NCI-H446 treated with DMSO at 0.1 percent for 48 hours (cell line): ENCODE measurements at regions not wholly inside any gene's neighbourhood (a gene's known extent, or its start where the extent isn't known, plus 50 kb on each side); places are given as distances from the start of the nearest gene placed in this dataset.

Experiments used
- DNase-seq: peaks from one replicate; lab custom pipeline; 2025; lab: John Stamatoyannopoulos, UW

DNA sequence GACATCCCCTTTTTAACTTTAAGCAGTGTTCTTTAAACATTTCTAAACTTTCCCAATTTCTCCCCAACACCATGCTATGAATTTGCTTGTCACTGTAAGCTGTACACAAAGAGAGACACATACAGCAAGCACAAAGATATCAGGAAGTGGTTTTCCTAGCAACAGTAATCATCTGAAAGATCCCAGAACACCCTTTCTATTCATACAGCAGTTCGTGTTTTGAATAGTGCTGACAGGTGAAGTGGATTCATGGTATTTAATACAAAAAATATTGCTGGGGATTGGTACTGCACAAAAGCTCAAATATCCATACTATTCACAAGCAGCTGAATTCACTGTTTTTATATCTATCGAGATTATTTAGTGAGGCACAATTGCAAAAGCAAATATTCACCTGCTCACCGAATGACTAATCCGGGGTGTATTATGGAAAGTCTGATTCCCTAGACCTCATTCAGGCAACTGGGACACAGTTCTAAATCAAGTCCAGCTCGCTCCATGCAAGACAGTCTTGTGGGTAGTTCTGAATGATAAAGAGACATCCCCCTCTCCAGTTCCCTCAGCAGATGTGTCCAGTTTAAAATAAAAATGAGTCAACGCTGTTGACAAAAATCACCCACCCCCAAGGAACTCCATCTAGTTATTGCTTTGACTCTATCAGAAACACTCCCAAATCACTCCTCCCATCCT, 107.1 kb upstream of the TSHZ2 start:
- no peak for DNase-seq

DNA sequence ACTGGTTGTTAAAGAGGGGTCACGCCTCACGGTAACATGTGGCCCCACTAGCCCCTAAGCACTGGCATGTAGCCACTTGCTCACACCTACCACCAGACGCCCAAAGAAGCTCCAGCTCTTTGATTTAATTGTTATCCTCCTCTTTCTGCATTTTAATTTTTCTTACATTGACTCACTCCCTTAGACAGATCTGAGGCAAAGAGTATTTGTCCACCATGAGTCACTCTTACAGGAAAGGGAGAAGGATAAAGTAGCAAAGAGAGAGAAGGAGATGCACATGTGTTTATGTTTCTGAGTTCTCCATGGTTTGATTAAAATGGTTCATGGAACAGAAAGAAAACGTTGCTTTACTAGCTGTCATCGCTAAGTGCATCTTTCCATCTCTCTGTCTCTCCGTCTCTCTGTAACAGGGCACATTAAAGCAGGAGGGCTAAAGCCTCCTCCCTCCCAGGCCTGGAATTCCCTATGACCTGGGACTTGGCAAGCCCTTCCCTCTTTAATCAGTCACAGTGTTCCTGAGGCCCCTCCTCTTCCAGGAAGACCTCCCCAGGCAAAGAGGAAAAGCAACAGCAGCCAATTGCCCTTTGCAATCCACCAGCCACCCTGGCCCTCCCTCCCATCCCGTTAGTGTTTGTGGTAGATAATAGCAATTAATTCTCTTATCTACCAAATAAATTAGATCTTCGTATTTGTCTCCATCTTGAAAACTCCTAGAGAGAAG, 112.8 kb upstream of the TSHZ2 start:
- no peak for DNase-seq

DNA sequence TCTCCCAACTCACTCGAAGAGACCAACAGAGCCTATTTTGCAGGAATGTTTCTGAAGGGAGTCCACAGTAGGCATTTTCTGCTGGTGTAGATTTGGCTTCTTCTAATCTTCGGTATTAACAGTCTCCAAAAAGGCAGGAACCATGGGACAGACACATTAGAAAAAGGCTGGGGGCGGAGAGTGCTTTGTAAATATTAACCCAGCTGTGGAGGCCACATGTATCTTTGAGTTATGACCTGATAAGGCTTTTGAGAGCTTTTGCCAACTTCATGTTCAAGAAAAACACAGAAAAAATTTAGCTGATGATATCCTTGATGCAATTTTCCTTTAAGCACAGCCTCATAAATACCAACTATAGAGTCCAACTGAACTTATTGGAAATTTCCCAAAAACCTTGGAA, 119.4 kb upstream of the TSHZ2 start:
- DNase-seq, result no peak

DNA sequence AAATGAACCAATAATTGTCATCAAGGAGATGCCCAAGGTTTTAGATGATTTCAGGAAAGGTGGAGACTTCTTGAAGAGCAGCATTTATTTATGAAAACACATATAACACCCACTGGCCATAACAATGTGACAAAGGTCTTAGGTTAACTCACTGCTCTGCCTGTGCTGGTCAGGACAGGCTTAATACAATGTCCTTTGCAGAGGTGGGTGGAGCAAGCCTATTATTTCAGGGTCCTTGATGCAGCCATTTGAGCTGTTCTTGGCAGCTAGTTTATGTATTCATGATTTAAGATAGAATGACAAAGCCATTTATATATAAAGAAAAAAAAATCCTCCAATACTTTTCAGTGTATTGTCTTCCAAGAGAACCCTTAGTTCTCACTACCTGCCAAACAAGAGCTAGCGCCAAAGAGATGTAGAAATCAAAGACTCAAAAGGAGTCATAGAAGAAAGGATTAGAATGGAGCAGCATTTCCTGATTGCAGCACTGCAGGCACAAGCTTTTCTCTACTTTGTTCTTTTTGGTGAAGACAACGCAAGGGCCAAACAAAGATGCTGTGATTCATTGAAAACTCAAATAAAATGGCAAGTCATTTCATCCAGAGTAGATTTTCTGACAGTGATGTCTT, 124.3 kb upstream of the TSHZ2 start:
- DNase-seq, result no peak

DNA sequence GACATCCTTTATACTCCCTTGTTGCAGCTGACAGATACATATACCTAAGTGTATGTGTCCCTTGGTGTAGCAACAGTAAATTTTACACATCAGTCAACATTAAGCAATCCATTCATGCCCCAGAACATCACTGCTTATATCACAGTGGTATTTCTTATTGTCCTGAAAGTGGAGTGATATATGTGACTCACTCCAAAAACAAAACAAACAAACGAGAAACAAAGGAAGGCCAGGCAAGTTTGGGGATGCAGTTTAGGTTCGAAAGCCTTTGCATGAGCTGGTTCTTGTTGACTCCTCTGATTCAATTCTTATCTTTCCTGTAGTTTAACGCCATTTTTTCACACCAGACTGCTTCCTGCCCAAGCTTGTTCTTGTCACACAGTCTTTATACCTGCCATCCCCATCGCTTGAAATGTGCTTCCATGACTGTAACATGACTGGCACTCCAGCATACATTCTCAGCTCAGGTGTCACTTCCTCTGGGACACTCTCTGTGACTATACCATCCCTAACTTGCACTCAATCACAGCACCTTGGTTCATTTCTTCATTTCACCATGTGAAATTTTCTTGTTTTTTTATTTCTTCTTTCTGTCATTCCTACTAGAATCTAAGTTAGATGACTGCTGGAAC, 125.0 kb upstream of the TSHZ2 start:
- no peak for DNase-seq

DNA sequence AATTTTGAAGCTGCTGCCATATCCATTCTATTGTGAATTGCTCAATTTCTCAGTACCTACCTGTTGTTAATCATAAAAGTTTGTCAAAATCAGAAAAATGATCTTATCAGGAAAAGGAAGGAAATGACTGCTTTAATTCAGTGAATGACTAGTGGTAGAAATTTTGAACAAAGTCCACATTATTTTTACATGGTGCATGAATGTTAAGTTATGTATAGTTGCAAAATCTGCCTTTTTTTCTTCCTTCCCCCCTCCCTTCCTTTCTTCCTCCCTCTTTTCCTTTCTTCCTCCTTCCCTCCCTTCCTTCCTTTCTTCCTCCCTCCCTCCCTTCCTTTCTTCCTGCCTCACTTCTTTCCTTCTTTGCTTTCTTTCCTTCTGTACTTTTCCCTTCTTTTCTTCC, 127.1 kb upstream of the TSHZ2 start:
- no peak for DNase-seq

DNA sequence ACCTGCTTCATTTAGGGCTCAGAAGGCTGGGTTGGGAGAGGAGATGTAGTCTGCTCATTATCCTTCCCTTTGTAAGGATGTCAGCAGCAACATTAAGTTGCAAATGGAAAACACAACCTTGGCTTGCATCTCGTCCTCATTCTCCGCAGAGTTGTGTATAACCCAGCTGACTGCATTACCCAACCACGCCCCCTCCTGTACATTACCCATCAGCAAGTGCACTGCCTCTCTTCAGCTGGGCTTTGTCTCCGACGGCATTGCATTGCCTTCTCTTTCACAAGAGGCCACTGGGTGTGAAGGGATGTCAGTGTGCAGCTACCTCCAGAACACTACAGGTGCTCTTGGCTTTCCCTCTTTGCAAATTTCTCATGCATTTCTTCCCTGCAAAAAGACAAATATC, 128.7 kb upstream of the TSHZ2 start:
- no peak for DNase-seq

DNA sequence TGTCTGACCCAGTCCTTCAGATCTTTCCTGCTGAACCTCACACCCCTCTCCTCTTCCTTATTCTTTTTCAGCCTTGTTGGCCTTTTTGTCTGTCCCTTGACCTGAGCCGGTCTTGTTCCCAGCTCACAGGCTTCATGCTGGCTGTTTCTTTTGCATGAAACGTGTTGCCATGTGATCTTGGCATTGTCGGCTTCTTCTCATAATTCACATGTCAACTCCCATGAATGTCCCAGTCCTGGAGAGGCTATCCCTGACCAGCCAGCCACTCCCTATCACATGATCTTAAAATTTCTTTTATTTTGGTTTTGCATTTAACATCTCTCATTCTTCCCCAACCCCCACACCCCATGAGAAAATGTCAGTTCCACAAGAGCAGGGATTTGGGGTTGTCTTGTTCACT, 131.2 kb upstream of the TSHZ2 start:
- DNase-seq, result no peak

DNA sequence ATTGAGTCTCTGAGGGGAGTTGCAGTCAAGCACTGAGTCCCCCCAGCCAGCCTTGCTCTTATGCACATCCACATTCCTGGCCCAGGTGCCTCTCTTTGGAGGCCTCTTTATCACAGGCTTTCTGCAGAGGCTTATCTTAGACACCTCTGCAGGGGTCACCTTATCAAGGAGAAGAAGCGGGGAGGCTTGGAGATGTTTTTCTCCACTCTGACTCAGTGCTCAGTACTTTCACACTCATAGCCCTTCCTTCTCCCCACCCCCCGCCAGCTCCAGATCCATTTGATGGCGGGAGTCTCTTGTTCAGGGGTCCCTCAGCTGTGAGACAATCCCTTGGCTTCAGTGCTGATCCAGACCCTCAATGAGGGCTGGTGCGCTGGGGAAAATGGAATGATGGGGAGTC, 132.1 kb upstream of the TSHZ2 start:
- no peak for DNase-seq

DNA sequence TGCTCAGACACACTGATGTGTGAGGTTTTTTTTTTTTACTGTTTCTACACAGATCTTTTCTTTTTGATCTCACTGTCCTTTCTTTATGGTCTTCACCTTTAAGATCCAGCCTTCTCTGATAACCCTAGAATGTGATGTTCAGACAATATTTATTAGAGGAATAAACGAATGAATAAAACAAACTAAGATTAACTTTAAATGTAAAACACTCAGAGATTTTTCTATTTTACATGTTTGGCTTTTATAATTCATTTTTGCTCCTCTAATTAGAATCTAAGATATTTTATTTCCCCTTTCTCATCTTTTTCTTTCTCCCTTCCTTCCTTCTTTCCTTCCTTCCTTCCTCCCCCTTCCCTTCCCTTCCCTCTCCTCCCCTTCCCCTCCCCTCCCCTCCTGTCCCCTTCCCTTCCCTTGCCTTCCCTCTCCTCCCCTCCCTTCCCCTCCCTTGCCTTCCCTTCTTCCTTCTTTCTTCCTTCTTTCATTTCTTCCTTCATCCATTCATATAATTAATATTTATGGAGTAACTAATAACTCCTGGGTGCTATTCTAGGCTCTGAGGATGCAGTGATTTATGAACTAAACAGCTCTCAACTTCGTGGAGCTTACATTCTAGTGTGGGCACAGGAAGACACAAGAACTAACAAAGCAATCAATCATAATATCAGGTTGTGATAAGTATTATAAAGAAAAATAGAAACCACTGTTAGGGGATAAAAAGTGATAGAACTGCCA, 133.5 kb upstream of the TSHZ2 start:
- DNase-seq, result no peak

DNA sequence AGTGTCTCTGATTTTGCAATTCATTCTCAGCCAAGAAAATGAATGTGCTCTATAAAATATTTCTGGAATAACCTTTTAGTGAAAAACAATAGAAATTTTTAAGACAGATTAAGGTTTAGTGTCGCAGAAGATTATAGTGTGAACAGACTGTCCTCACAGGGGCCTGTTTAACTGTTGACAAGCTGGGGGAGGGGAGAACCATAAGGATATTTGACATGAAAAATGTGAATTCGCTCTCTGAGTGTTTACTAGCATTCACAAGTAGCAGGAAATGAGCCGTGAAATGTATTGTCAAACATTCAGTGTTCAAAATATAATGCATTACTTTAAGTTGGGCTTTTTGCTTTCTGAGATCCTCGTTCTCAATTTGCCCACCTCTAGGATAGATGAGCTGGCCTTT, 134.8 kb upstream of the TSHZ2 start:
- DNase-seq, result no peak

DNA sequence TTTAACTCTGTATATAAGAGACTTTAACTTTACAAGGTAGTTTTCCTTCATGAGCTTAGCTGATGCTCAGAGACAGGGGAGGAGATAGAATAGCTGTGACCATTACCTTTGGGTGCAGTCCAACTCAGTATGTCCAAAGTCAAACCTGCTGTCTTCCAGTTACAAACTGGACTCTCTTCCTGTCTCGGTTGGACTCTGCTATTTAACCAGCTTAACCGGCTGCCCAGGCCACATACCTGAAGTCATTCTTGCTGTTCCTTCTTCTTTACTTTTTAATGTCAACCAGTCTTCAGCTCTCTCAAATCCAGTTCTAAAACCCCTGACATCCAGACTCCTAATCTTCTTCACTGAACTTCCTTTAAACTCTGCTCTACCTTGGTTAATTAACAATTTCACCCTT, 138.3 kb upstream of the TSHZ2 start:
- no peak for DNase-seq

DNA sequence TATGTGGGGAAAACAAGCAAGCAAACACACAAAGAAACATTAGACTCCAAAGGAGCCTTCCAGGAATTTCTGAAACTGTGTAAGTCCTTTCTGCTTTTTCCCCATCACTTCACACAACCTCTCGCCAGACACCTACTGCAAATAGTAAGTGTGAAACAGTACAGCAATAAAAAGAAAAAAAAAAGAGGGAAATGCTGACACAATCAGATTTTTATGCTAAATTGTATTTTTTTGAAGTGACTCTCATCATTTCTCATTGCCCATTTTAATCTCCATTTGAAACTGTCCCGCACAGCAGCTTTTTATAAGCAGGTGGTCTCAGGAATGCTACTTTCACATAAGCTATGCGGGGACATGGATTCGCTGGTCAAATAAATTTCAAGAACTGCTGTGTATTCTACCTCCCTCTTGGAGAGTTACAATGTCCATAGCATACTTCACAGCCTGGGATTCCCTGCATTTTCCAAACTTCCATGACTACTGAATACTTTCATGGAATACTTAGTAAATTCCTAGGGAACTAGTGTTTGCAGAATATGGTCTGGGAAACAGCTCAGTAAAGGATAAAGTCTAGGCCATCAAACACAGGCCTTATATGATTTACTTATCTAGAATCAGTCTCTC, 139.9 kb upstream of the TSHZ2 start:
- no peak for DNase-seq

DNA sequence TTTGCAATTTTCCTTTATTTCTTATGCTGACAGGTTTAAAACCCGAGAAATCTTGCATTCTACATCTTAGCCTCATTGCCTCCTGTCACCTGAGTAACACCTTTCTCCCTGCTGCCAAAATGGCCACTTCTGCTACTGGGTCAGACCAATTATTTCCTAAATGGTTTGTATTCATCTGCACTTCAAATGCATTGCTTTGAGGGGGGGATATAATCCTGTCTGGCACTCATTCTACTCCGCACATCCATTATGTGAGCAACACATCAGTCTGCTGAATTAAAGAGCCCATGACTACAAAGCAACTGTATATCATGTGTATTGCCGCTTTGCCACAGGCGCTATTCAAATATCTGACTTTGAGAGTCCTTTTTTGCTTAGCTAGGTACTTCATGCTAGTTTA, 141.6 kb upstream of the TSHZ2 start:
- no peak for DNase-seq

DNA sequence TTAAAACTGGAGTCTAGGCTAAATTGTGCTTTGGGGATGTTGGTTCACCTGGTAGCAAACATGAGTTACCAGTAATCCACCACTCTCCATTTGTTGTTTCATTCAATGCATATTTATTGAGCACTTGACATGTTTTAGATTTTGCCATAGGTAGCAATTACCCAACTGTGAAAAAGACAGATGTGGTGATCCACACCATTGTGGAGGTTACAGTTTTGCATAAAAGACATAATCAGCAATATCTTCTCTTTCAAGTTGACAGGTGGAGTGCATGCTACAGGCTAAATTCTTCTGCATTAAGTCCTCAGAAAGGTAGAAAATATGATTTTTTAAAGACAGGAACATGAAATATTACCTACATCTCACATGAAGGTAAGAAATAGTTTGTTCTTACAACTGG, 143.0 kb upstream of the TSHZ2 start:
- DNase-seq, result no peak

DNA sequence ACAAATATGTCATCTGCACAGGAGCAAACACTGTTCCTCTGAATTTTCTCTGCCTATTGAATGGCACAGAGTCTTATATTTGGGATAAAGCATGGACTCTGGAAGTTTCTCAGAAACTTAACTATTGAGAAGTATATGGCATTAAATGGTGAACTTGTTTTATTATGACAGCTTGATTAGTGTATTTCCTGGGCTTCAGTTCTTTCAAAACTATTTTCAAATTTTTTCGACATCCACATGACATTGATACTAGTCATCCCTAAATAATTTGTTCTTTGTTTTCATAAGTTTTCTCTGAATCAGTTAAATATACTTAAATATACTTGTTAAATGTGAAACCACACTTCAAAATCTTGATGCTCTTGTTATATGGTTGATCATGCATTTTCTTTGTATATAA, 144.0 kb upstream of the TSHZ2 start:
- no peak for DNase-seq

DNA sequence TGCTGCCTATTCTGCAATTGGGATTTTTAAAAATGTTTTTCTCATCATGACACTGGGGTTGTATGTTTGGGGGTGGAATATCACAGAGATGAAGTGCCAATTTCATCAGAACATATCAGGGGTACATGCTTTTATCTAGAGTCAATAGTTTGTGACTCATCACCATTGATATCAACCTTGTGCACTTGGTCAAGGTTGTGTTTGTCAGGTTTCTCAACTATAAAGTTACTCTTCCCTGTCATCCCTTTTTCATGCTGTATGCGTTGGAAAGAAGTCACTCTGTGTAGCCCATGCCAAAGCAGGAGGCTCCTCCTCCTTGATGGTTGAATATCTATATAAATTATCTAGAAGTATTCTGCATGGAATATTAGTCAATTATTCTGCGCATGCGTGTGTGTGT, 145.4 kb upstream of the TSHZ2 start:
- DNase-seq, result no peak

DNA sequence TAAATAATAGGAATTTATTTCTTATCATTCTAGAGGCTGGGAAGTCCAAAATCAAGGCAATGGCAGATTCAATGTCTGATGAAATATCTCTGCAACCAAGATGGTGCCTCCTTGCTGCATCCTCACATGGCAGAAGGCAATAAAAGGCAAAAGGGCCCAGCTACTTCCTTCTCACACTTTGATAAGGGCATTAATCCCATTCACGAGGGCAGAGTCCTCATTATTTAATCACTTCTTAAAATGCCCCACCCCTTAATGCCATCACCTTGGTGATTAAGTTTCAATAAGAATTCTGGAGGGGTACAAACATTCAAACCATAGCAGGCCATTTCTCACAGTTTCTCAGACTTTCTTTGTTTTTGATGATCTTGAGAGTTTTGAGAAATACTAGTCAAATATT, 145.8 kb upstream of the TSHZ2 start:
- DNase-seq, result no peak

DNA sequence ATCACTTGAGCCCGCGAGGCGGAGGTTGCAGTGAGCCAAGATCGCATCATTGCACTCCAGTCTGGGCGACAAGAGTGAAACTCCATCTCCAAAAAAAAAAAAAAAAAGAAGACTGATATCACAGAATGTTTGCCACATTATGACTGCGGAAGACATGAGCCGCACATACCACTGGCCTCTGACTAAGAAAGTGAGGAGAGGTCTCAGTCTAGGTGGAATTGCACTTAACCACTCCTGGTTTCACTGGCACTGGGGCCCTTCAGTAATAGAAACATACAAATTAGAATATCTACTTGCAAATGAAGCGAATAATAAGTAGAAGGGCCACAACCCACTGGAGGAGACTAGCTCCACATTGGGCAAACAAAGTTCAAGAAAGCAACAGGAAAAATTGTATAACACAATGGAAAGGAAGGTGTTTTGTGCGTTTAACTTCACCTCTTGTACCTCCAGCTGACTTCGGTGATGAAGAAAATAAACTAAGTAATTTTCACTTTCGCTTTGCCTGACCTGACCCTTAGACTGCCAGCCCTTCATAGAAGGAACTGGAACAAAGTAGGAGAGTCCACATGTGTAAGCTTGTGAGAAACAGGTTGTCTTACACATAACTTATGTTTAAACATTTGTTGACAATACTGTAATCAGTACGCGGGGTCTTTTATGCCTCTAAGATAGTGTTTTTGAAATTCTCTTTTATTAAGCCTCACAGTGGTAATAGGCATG, 147.5 kb upstream of the TSHZ2 start:
- no peak for DNase-seq

DNA sequence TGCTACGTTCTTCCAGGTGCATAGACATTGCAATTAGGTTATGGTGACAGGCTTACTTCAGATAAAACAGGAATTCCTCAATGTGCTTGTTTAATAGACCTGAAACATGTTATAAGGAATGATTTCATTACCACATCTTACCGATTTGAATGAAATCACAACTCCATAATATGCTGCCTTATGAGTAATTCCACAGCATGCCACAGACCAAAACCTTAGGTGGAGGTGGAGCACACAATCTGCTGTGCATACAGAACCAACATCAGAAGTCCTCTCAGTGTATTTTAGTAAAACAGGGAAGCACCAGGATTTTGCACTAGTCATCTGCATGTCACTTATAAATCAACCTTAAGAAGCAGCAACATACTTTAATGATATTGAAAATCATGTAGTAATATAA, 148.9 kb upstream of the TSHZ2 start:
- DNase-seq, result no peak

DNA sequence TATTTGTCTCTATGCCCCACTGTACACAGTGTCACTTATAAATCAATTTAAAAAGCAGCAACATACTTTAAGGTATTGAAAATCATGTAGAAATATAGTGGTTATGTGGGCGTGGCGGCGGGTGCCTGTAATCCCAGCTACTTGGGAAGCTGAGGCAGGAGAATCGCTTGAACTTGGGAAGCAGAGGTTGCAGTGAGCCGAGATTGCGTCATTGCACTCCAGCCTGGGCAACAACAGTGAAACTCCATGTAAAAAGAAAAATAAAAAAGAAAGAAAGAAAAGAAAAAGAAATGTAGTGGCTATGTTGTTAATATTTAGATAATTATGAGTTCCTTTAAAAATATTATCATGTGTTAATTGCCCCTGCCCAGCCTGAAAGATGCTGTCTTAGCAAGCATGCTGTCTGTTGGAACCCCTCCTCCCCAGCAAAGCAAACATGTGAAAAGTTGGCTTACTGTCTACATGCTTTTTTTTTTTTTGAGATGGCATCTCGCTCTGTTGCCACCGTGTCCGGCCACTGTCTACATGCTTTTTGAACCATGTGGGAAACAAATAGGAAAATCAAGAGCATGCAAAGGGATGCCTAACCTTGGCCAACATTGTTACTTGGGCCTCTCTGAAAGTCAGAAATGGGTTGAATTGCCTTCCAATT, 151.4 kb upstream of the TSHZ2 start:
- no peak for DNase-seq
